HS-27A (cell line): ENCODE measurements at regions not wholly inside any gene's neighbourhood (a gene's known extent, or its start where the extent isn't known, plus 50 kb on each side); places are given as distances from the start of the nearest gene placed in this dataset.
"Not testable (repeated sequence)": the region's sequence is repeated elsewhere in the genome, so short reads cannot be mapped to it uniquely, and the experiment has no call there.

Experiments used
- DNase-seq: peaks from one replicate; pipeline ENCODE4 v3.0.0-alpha.2; 2012; ENCODE audit warnings: low read depth, missing footprints

GRCh38 chr3:13248640-13249039, 171.5 kb downstream of the NUP210 start:
- no peak for DNase-seq

- no peak for DNase-seq
Measured at GRCh38 chr3:13245615-13245978, 172.4 kb upstream of the IQSEC1 start.

- no peak for DNase-seq
Measured at GRCh38 chr3:13243586-13243985, 170.4 kb upstream of the IQSEC1 start.

GRCh38 chr3:13242364-13242737, 169.1 kb upstream of the IQSEC1 start:
- DNase-seq: no peak

GRCh38 chr3:13241621-13242363, 168.6 kb upstream of the IQSEC1 start:
- no peak for DNase-seq

- no peak for DNase-seq
Measured at GRCh38 chr3:13240928-13241618, 167.8 kb upstream of the IQSEC1 start.

GRCh38 chr3:13239467-13239760, 166.2 kb upstream of the IQSEC1 start:
- DNase-seq: no peak

- DNase-seq: no peak
Measured at GRCh38 chr3:13238687-13239466, 165.6 kb upstream of the IQSEC1 start.

- no peak for DNase-seq
Measured at GRCh38 chr3:13237776-13238490, 164.7 kb upstream of the IQSEC1 start.

GRCh38 chr3:13236557-13237173, 163.4 kb upstream of the IQSEC1 start:
- no peak for DNase-seq

GRCh38 chr3:13235897-13236296, 162.7 kb upstream of the IQSEC1 start:
- no peak for DNase-seq

GRCh38 chr3:13235079-13235478, 161.8 kb upstream of the IQSEC1 start:
- no peak for DNase-seq

- DNase-seq: no peak
Measured at GRCh38 chr3:13234666-13235065, 161.4 kb upstream of the IQSEC1 start.

GRCh38 chr3:13233487-13234485, 160.6 kb upstream of the IQSEC1 start:
- no peak for DNase-seq

GRCh38 chr3:13231781-13232666, 158.8 kb upstream of the IQSEC1 start:
- no peak for DNase-seq

- no peak for DNase-seq
Measured at GRCh38 chr3:13229273-13229949, 156.2 kb upstream of the IQSEC1 start.

GRCh38 chr3:13228584-13228983, 155.4 kb upstream of the IQSEC1 start:
- DNase-seq: no peak

- not testable (repeated sequence) for DNase-seq
Measured at GRCh38 chr3:13228169-13228568, 154.9 kb upstream of the IQSEC1 start.
